ENCODE measurements at regions not wholly inside any gene's neighbourhood (a gene's known extent, or its start where the extent isn't known, plus 50 kb on each side); places are given as distances from the start of the nearest gene placed in this dataset.
"Not testable (repeated sequence)": the region's sequence is repeated elsewhere in the genome, so short reads cannot be mapped to it uniquely, and the experiment has no call there.

- DNase-seq = no peak
Measured at GRCh38 chr10:108631332-108631731, 1292.0 kb downstream of the XPNPEP1 start.

GRCh38 chr10:108629834-108630233 lies 1293.5 kb downstream of the XPNPEP1 start:
- no peak for DNase-seq

- no peak for DNase-seq
Measured at GRCh38 chr10:108624052-108624451, 1299.3 kb downstream of the XPNPEP1 start.

DNA sequence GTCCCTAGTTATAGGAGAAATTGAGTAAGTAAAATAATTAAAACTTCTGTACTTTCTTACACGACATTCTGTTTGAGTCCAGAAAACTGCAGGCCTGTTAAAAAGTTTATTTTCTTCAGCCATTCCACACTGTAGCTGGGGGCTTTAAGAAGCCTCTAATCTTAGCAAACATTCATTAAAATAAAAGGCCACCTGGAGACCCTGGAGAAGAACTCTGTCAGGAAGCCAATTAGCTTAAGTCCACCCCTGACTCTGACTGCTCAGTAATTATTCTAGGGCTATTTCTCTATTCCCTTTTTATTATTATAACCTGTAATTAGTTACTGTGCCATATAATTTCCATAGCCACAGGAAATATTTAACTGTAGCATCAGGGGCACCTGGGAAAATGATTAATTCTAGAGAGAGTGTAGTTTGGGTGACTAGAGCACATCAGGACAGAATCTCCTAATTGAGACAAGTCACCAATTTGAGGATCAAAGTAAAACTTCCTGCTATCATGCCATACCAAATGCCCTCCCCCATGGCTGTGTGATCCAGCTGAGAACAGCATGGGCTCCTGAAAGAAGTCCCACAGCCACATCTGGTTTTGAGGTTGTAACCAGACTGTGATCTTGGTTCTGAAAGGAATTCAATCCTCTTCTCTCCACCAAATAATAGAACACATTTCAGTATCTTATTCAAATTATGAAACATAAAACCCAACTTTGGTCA lies 1302.3 kb downstream of the XPNPEP1 start:
- DNase-seq = no peak

DNA sequence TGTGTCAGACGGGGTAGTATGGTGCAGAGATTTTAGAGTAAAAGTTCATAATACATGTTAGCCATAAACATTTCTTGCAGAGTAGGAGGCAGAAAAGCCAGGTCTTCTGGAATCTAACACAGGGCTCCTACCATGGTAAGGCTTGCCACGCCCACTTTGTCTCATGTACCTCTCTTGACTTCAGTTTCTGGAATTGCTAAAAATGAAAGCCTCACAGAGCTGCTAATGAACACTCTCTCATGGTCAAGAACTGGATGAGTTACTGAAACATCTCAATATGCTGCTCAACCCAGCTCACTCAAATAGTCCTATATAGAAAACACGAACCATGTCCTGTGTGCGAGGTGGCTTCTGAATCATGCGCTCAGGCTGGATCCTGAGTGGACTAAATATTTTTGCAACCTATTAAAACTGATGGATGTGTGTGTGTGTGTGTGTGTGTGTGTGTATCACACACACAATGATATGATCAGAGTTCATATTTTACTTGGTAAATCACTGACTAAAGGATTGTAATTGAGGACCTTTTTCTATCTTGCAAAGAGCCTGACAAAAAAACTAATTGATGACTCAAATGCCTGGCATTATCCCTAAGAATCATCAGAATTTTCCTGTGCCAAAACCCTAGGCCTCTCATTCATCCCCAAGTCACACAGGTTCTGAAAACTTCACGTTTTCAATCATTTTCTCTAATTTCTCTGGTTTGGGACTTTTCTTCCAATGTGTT lies 1306.6 kb downstream of the XPNPEP1 start:
- DNase-seq = no peak

DNA sequence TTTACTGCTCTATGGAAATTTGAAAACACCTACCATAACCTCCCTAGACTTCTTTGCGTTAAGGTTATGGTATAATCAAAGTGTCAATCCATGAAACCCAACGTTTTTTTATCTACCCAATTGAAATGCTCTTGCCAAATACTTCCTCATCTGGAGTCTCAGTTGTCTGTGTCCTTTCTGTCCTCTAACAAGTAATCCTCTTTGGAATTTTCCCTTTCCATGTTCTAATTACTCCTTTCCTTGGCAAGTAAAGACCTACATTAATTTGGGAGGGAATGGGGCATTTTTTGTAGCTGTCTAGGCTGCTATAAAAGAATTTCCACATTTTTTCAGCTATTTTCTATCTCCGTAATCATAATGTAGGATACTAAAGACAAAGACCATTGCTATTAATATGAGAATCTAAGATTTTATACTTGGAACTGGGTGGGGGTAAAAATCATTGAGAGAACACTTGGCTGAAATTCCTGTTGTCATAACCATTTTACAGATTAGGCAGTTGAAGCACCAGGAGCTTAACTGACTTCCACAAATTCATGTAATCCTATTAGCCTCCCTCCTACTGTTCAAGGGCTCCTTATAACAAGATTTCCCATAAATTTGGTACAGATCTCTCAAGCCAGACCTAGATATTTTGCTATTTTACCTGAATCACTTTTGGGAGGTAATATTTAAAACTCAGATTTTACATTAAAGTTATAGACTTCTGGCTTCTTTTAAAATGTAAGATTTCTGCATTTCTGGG lies 1307.6 kb downstream of the XPNPEP1 start:
- no peak for DNase-seq

DNA sequence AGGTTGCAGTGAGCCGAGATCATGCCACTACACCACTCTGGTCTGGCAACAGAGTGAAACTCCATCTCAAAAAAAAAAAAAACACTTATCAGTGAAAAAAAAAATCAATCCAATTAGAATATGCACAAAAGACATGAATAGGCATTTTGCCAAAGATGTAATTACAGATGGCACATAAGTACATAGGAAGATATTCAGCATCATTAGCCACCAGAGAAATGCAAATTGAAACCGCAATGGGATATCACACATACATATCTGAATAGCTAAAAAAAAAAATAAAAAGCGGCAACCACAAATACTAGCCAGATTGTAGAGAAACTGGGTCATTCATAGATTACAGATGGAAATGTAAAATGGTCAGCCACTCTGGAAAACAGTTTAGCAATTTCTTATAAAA lies 1310.8 kb downstream of the XPNPEP1 start:
- DNase-seq = no peak

DNA sequence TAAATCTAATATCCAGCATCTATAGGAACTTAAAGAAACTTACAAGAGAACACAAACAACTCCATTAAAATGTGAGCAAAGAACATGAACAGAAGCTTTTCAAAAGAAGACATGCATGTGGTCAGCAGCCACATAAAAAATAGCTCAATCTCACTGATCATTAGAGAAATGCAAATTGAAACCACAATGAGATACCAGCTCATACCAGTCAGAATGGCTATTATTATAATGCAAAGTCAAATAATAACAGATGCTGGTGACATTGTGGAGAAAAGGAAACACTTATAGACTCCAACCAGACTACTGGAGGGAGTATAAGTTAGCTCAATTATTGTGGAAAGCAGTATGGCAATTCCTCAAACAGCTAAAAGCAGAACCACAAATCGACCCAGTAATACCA lies 1314.5 kb downstream of the XPNPEP1 start:
- DNase-seq = no peak

DNA sequence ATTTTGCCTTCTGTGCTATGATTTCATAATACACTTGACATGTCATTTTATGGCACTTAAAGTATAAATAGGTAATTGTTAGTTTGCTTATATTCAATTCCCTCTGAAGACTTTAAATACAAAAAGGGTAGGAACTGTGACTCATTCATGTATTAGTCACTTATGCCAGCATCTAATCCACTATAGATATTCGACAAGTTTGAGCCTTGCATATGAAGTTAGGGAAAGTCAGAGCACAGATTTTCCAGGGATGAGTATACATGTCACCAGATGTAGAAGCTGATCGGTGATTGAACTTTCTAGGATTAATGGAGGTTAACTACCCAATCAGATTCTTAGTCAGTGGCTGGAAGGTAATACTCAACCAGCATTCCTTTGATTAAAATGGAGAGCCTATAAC lies 1321.5 kb downstream of the XPNPEP1 start:
- DNase-seq = no peak

- not testable (repeated sequence) for DNase-seq
Measured at GRCh38 chr10:108600511-108600910, 1322.8 kb downstream of the XPNPEP1 start.

DNA sequence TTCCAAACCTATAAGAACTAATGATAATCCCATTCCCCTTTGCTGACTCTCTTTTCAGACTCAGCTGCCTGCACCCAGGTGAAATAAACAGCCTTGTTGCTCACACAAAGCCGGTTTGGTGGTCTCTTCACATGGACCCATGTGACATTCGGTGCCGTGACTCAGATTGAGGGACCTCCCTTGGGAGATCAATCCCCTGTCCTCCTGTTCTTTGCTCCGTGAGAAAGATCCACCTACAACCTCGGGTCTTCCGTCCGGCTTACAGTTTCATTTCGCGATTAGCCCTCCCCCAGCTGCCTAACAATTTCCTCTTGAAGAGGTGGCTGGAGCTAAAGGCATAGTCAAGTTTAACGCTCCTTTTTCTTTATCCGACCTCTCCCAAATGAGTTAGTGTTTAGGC lies 1324.0 kb downstream of the XPNPEP1 start:
- not testable (repeated sequence) for DNase-seq

GRCh38 chr10:108598831-108599230 lies 1324.5 kb downstream of the XPNPEP1 start:
- no peak for DNase-seq

DNA sequence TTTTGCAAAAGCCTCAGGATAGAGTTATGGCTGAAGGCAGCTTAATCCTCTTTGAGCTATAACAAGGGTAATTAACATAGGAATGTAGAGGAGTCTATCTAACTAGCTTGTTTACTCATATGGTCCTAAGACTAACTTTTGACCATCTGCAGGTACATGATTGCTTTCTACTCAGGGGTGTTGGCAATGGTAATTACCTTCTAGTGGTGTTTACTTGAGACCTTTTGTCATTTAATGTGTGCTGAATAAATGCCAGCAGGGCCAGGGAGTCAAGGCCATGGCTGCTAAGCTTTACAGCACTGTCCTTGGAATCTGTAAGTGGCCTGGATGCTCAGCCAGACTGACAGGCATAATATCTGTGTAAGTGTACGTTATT lies 1325.0 kb downstream of the XPNPEP1 start:
- DNase-seq = no peak

DNA sequence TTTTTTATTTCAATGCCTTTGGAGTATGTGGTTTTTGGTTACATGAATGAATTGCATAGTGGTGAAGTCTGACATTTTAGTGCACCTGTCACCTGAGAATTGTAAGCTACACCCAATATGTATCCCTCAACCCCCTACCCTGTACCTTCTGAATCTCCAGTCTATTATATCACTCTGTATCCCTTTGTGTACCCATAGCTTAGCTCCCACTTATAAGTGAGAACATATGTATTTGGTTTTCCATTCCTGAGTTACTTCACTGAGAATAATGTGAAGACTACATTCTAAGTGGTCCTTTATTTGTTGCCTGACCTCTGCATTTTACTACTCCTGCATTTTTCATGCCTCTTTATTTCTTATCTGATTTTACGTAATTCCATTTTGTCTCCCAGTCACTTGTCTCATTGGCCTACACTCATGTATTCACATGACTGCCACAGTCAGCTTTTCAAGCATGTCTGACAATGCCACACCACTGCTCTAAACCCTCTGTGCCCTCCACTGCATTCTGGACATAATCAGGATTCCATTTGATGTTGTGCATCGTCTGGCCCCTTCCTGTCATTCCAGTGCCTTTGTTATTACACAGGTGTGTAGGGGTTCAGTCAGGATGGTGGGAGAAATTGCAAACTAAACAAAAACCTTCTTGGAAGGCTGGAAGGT lies 1325.5 kb downstream of the XPNPEP1 start:
- no peak for DNase-seq

- no peak for DNase-seq
Measured at GRCh38 chr10:108597031-108597430, 1326.3 kb downstream of the XPNPEP1 start.

- no peak for DNase-seq
Measured at GRCh38 chr10:108592956-108593355, 1330.4 kb downstream of the XPNPEP1 start.

DNA sequence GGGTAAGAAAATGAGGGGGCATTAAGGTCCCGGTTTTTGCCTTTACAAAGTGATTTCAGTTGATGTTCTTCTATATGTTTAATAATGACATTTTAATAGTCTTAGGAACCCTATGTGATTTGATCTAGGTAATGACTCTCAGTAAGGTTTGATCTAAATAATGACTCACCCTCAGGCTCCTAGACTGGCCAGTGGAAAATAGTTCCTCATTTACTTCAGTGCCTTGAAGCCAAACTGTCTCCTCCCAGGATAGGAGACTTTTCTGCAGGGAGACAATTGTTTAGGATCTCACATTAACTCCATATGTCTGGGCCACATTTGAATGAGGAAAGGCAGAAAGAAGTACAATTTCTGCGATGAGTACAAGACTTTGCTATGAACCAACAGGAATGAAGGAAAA lies 1331.9 kb downstream of the XPNPEP1 start:
- DNase-seq = no peak

- DNase-seq = no peak
Measured at GRCh38 chr10:108586424-108586823, 1336.9 kb downstream of the XPNPEP1 start.

DNA sequence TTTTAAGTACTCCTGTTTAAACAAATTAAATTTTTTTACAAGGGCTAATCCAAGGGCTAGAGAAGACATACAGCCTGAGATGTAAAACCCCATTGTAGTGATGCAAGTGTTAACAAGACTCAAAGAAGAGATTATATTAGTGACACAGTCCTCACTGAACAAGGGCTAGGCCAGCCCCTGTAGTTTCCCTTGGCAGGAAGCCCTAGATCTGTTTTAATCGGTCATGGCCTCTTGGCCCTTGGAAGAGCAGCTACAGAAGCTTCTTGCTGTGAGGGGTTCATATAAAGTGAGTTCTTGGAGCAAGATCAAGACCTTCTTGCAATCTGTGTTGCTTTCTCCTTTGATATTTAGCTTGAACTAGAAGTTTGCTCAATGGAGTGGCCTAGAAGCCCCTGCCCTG lies 1339.4 kb downstream of the XPNPEP1 start:
- peak; percentile 23 for DNase-seq

- DNase-seq = no peak
Measured at GRCh38 chr10:108582888-108583287, 1340.4 kb downstream of the XPNPEP1 start.

- DNase-seq = peak; percentile 68
Measured at GRCh38 chr10:108582387-108582786, 1340.9 kb downstream of the XPNPEP1 start.

DNA sequence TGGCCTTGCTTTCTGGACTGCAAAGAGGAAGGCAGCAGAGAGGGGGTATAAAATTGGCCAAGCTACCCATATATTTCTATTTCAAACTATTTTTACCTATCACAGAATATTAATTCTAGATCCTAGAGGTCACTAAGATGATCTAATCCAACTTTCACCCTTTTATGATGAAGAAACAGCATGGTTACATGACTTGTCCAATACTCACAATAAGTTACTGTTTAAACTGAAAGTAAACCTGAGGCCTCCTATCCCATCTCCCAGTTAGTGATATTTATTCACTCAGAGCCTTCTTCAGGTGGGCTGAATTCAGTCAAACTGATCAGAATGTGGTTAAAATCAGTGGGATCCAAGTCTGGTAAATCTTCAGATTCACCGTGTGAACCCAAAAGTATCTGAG lies 1345.1 kb downstream of the XPNPEP1 start:
- no peak for DNase-seq

- DNase-seq = no peak
Measured at GRCh38 chr10:108574233-108574632, 1349.1 kb downstream of the XPNPEP1 start.
